Coronary artery (tissue), 2 donors: ENCODE measurements at regions not wholly inside any gene's neighbourhood (a gene's known extent, or its start where the extent isn't known, plus 50 kb on each side); places are given as distances from the start of the nearest gene placed in this dataset.

Source experiments
- DNase-seq: peaks from one replicate; pipeline ENCODE4 v3.0.0-alpha.2; 2017; ENCODE audit warnings: low spot score
- H3K27ac ChIP-seq, 2 donors: fragments of 200-600 bp; sonication (generic); one replicate each; pipeline ENCODE4 v1.5.1; 2016 to 2019
- H3K4me3 ChIP-seq: fragments of 200-600 bp; sonication (generic); 2 replicates; pipeline ENCODE4 v1.5.1; 2016; ENCODE audit warnings: mild to moderate bottlenecking, moderate library complexity
- CTCF ChIP-seq: fragments of 200-600 bp; sonication (generic); IDR thresholded peaks from one replicate; pipeline ENCODE4 v1.5.1; 2019; ENCODE audit warnings: antibody characterized with exemption

- TF ChIP-seq CTCF: no peak
- Histone ChIP-seq H3K4me3 (no peak overlapping the region), H3K27ac (no peak overlapping the region)
- DNase-seq: no peak
Measured at GRCh38 chr14:28113311-28113710, 653.3 kb upstream of the FOXG1 start.

- DNase-seq: no peak
- no peak overlapping the region for H3K27ac ChIP-seq
- no peak overlapping the region for H3K4me3 ChIP-seq
- TF ChIP-seq CTCF: no peak
Measured at GRCh38 chr14:28116716-28117115, 649.9 kb upstream of the FOXG1 start.

- H3K27ac ChIP-seq: no peak overlapping the region
- H3K4me3 ChIP-seq: no peak overlapping the region
- TF ChIP-seq CTCF: no peak
- DNase-seq: no peak
Measured at GRCh38 chr14:28119849-28120248, 646.7 kb upstream of the FOXG1 start.

GRCh38 chr14:28120391-28120790 lies 646.2 kb upstream of the FOXG1 start:
- TF ChIP-seq CTCF: no peak
- H3K4me3 ChIP-seq: no peak overlapping the region
- DNase-seq: no peak
- H3K27ac ChIP-seq: no peak overlapping the region

- no peak overlapping the region for H3K4me3 ChIP-seq
- no peak for TF ChIP-seq CTCF
- no peak for DNase-seq
- H3K27ac ChIP-seq: no peak overlapping the region
Measured at GRCh38 chr14:28121512-28122297, 644.9 kb upstream of the FOXG1 start.

- no peak for DNase-seq
- no peak for TF ChIP-seq CTCF
- Histone ChIP-seq H3K27ac (no peak overlapping the region), H3K4me3 (no peak overlapping the region)
Measured at GRCh38 chr14:28130610-28131284, 635.8 kb upstream of the FOXG1 start.

- no peak for DNase-seq
Measured at GRCh38 chr14:28138341-28138740, 628.2 kb upstream of the FOXG1 start.

More at GRCh38 chr14:28138341-28138740, 628.2 kb upstream of the FOXG1 start:
- no peak for TF ChIP-seq CTCF
- Histone ChIP-seq H3K4me3 (no peak overlapping the region), H3K27ac (no peak overlapping the region)
